ENCODE measurements at regions not wholly inside any gene's neighbourhood (a gene's known extent, or its start where the extent isn't known, plus 50 kb on each side); places are given as distances from the start of the nearest gene placed in this dataset.

- WGBS (ENCODE audit: low lambda C conversion rate), result 15% methylated on average over 1 of the region's 1 CpG
- no peak for TF ChIP-seq FOXJ3 (CRISPR knock-in tag; IDR thresholded peaks at IDR 0.05)
- TF ChIP-seq RAD21 (IDR thresholded peaks at IDR 0.05; ENCODE audit: low read length), result no peak
- TF ChIP-seq, protein P1, sequence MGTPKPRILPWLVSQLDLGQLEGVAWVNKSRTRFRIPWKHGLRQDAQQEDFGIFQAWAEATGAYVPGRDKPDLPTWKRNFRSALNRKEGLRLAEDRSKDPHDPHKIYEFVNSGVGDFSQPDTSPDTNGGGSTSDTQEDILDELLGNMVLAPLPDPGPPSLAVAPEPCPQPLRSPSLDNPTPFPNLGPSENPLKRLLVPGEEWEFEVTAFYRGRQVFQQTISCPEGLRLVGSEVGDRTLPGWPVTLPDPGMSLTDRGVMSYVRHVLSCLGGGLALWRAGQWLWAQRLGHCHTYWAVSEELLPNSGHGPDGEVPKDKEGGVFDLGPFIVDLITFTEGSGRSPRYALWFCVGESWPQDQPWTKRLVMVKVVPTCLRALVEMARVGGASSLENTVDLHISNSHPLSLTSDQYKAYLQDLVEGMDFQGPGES (IDR thresholded peaks at IDR 0.05; ENCODE audit: low read depth, low read length), result no peak
- TF ChIP-seq, protein P2, sequence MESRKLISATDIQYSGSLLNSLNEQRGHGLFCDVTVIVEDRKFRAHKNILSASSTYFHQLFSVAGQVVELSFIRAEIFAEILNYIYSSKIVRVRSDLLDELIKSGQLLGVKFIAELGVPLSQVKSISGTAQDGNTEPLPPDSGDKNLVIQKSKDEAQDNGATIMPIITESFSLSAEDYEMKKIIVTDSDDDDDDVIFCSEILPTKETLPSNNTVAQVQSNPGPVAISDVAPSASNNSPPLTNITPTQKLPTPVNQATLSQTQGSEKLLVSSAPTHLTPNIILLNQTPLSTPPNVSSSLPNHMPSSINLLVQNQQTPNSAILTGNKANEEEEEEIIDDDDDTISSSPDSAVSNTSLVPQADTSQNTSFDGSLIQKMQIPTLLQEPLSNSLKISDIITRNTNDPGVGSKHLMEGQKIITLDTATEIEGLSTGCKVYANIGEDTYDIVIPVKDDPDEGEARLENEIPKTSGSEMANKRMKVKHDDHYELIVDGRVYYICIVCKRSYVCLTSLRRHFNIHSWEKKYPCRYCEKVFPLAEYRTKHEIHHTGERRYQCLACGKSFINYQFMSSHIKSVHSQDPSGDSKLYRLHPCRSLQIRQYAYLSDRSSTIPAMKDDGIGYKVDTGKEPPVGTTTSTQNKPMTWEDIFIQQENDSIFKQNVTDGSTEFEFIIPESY (IDR thresholded peaks at IDR 0.05; ENCODE audit: borderline replicate concordance, low read depth), result no peak
- no peak for TF ChIP-seq EP300 (IDR thresholded peaks at IDR 0.05; ENCODE audit: borderline replicate concordance in 1 of 2, low read depth in 1 of 2, low read length in 1 of 2)
- TF ChIP-seq, protein P3, sequence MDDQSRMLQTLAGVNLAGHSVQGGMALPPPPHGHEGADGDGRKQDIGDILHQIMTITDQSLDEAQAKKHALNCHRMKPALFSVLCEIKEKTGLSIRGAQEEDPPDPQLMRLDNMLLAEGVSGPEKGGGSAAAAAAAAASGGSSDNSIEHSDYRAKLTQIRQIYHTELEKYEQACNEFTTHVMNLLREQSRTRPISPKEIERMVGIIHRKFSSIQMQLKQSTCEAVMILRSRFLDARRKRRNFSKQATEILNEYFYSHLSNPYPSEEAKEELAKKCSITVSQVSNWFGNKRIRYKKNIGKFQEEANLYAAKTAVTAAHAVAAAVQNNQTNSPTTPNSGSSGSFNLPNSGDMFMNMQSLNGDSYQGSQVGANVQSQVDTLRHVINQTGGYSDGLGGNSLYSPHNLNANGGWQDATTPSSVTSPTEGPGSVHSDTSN (IDR thresholded peaks at IDR 0.05), result no peak
- no peak for TF ChIP-seq CHD2 (IDR thresholded peaks at IDR 0.05; ENCODE audit: low read length, partially characterized antibody)
- H3K27me3 ChIP-seq (ENCODE audit: insufficient read depth), result peaks cover 11% of the 10 kb centered on the region; the same call in 1 of the 2 replicates
- H3K9ac ChIP-seq, result no peak overlapping the region
- H3K9me3 ChIP-seq, result no peaks in the 10 kb centered on the region
- H4K20me1 ChIP-seq (ENCODE audit: insufficient read depth), result no peaks in the 10 kb centered on the region
- ChIA-PET POLR2A (no interaction called here), CTCF (interaction anchor here (0.9 kb wide), 1 partner anchor 276 kb away, joined by 3 read pairs; no protein-coding TSS in a partner anchor)
- no peaks in the 10 kb centered on the region for H3F3A ChIP-seq (replicated peaks; ENCODE audit: insufficient read depth)
- no peak overlapping the region for H3K4me2 ChIP-seq
- H3K9me2 ChIP-seq, result no peaks in the 10 kb centered on the region
- no peak overlapping the region for H2AFZ ChIP-seq (ENCODE audit: low read depth)
- no peak overlapping the region for H3K4me3 ChIP-seq (ENCODE audit: low read depth in 2 of 2, low read length in 1 of 2)
- no peaks in the 10 kb centered on the region for H3K79me2 ChIP-seq (ENCODE audit: insufficient read depth)
- no peaks in the 10 kb centered on the region for H3K4me1 ChIP-seq (ENCODE audit: control insufficient read depth in 1 of 2, insufficient read depth in 2 of 2, low read depth in 1 of 2, low read length in 1 of 2)
- H3K36me3 ChIP-seq (replicated peaks in 1 of 2; ENCODE audit: control insufficient read depth in 1 of 2, insufficient read depth in 2 of 2, low read length in 1 of 2), result no peaks in the 10 kb centered on the region
- H3K27ac ChIP-seq (ENCODE audit: low read depth in 2 of 2, low read length in 1 of 2), result no peak overlapping the region
- DNase-seq, result no peak
Observed at GRCh38 chr12:47308672-47309071, 228.9 kb upstream of the AMIGO2 start.

DNA sequence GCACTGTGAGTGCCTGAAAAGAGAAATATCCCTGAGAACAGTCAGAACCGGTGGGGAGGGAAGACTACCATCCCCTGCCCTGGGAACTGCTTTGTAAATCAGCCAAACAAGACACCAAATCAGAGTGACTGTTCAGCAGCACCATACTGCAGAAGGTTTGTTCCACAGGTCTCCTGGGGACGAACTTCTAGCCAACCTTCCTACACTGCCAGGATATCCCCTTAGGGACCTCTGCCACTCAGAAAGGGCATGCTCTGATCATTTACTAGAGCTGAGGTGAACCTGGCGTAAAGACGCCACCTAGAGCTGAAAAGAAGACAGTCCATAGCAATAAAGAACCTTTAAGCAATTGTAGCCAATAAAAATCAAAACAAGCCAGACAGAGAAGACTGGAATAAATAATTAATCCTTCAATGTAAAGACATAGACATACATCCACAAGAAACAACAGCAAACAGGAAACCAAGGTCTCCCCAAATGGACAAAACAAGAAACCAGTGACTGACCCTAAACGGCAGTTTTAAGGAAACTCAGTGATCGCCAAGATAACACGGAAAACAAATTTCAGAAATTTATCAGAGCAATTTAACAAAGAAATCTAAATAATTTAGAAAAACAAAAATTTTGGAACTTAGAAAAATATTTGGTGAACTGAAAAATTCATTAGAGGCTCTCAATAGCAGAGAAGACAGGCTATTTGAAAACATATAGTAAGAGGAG, 228.1 kb upstream of the AMIGO2 start:
- Histone ChIP-seq H3K36me3 (replicated peaks in 1 of 2; ENCODE audit: control insufficient read depth in 1 of 2, insufficient read depth in 2 of 2, low read length in 1 of 2) (no peaks in the 10 kb centered on the region), H3K9ac (no peak overlapping the region), H2AFZ (ENCODE audit: low read depth) (no peak overlapping the region), H3K4me3 (ENCODE audit: low read depth in 2 of 2, low read length in 1 of 2) (no peak overlapping the region), H4K20me1 (ENCODE audit: insufficient read depth) (no peaks in the 10 kb centered on the region), H3F3A (replicated peaks; ENCODE audit: insufficient read depth) (peaks cover 4% of the 10 kb centered on the region), H3K9me3 (no peaks in the 10 kb centered on the region), H3K27me3 (ENCODE audit: insufficient read depth) (peaks cover 11% of the 10 kb centered on the region; the same call in 1 of the 2 replicates), H3K4me1 (ENCODE audit: control insufficient read depth in 1 of 2, insufficient read depth in 2 of 2, low read depth in 1 of 2, low read length in 1 of 2) (no peaks in the 10 kb centered on the region), H3K9me2 (no peaks in the 10 kb centered on the region), H3K27ac (ENCODE audit: low read depth in 2 of 2, low read length in 1 of 2) (no peak overlapping the region), H3K79me2 (ENCODE audit: insufficient read depth) (no peaks in the 10 kb centered on the region), H3K4me2 (no peak overlapping the region)
- ChIA-PET CTCF (interaction anchor here (1.0 kb wide), 1 partner anchor 275 kb away, joined by 3 read pairs; no protein-coding TSS in a partner anchor), POLR2A (no interaction called here)
- peak; percentile 19 for DNase-seq
- WGBS (ENCODE audit: low lambda C conversion rate), result 10% methylated on average over 7 of the region's 7 CpGs
- TF ChIP-seq FOXJ3 (CRISPR knock-in tag; IDR thresholded peaks at IDR 0.05) (no peak), MXI1 (IDR thresholded peaks at IDR 0.05; ENCODE audit: low read depth, low read length) (no peak), REST (IDR thresholded peaks at IDR 0.05; ENCODE audit: low read depth, low read length) (no peak), FOSL2 (IDR thresholded peaks at IDR 0.05; ENCODE audit: borderline replicate concordance, low read depth) (no peak), RXRA (IDR thresholded peaks at IDR 0.05; ENCODE audit: borderline replicate concordance, low read depth) (no peak), TCF12 (IDR thresholded peaks at IDR 0.05) (no peak), JUND (IDR thresholded peaks at IDR 0.05) (no peak), TAF1 (IDR thresholded peaks at IDR 0.05; ENCODE audit: borderline replicate concordance, low read depth, low read length) (no peak), RCOR1 (IDR thresholded peaks at IDR 0.05; ENCODE audit: low read length) (no peak), NFIC (IDR thresholded peaks at IDR 0.05; ENCODE audit: borderline replicate concordance) (no peak), SMC3 (IDR thresholded peaks at IDR 0.05; ENCODE audit: low read depth, low read length) (peak; percentile 55), MEF2A (IDR thresholded peaks at IDR 0.05; ENCODE audit: borderline replicate concordance, low read depth) (no peak), EP300 (IDR thresholded peaks at IDR 0.05; ENCODE audit: borderline replicate concordance in 1 of 2, low read depth in 1 of 2, low read length in 1 of 2) (no peak)
- TF ChIP-seq, protein P1 (IDR thresholded peaks at IDR 0.05; ENCODE audit: low read depth, low read length), result no peak

All from SK-N-SH (cell line).